HepG2 (cell line): ENCODE measurements at regions not wholly inside any gene's neighbourhood (a gene's known extent, or its start where the extent isn't known, plus 50 kb on each side); places are given as distances from the start of the nearest gene placed in this dataset.

Source experiments
- ADNP ChIP-seq: sonication (generic); formaldehyde crosslinking; IDR thresholded peaks from 2 replicates; pipeline ENCODE4 v1.4.0; 2020; ENCODE audit warnings: missing genetic modification reagents
- BHLHE40 ChIP-seq: IDR thresholded peaks from 2 replicates; pipeline ENCODE4 v1.6.1; 2011; ENCODE audit warnings: low read length, improper control_type of control experiment
- FOXM1 ChIP-seq: sonication (generic); formaldehyde crosslinking; IDR thresholded peaks from 2 replicates; pipeline ENCODE4 v1.5.0; 2020; ENCODE audit warnings: missing genetic modification reagents
- MZF1 ChIP-seq: sonication (generic); formaldehyde crosslinking; IDR thresholded peaks from 2 replicates; pipeline ENCODE4 v1.8.1; 2023; ENCODE audit warnings: mild to moderate bottlenecking, missing genetic modification reagents, borderline replicate concordance
- NCOA1 ChIP-seq: sonication (generic); formaldehyde crosslinking; IDR thresholded peaks from 2 replicates; pipeline ENCODE4 v1.9.0; 2021; ENCODE audit warnings: missing genetic modification reagents
- ZNF33B ChIP-seq: sonication (generic); formaldehyde crosslinking; IDR thresholded peaks from 2 replicates; pipeline ENCODE4 v1.5.1; 2020; ENCODE audit warnings: mild to moderate bottlenecking, missing genetic modification reagents
- TF ChIP-seq, protein P1 (sequence below), 2 experiments: sonication (generic) in 1 of 2; formaldehyde crosslinking in 1 of 2; IDR thresholded peaks; 2 replicates each; pipeline versions ENCODE4 v1.5.1 to v1.6.1; 2011 to 2020; ENCODE audit warnings: borderline replicate concordance in 1 of 2, low read depth in 1 of 2, low read length in 1 of 2, mild to moderate bottlenecking in 1 of 2, missing genetic modification reagents in 1 of 2, moderate library complexity in 1 of 2
- TF ChIP-seq, protein P2 (sequence below): sonication (generic); formaldehyde crosslinking; IDR thresholded peaks from 2 replicates; pipeline ENCODE4 v1.4.0; 2020; ENCODE audit warnings: missing genetic modification reagents
- TF ChIP-seq, protein P3 (sequence below): sonication (generic); formaldehyde crosslinking; conservative IDR thresholded peaks from 2 replicates; pipeline ENCODE4 v1.8.0; 2022; ENCODE audit warnings: low read depth, missing genetic modification reagents

- TF ChIP-seq NCOA1, result no peak
- TF ChIP-seq FOXM1 (CRISPR knock-in tag), result no peak
- TF ChIP-seq ADNP (CRISPR knock-in tag), result no peak
- TF ChIP-seq, protein P1, sequence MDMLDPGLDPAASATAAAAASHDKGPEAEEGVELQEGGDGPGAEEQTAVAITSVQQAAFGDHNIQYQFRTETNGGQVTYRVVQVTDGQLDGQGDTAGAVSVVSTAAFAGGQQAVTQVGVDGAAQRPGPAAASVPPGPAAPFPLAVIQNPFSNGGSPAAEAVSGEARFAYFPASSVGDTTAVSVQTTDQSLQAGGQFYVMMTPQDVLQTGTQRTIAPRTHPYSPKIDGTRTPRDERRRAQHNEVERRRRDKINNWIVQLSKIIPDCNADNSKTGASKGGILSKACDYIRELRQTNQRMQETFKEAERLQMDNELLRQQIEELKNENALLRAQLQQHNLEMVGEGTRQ (IDR thresholded peaks at IDR 0.05; ENCODE audit: low read depth, low read length), result no peak
- TF ChIP-seq, protein P1 (CRISPR knock-in tag; IDR thresholded peaks at IDR 0.05; ENCODE audit: borderline replicate concordance), result no peak
- TF ChIP-seq, protein P2, sequence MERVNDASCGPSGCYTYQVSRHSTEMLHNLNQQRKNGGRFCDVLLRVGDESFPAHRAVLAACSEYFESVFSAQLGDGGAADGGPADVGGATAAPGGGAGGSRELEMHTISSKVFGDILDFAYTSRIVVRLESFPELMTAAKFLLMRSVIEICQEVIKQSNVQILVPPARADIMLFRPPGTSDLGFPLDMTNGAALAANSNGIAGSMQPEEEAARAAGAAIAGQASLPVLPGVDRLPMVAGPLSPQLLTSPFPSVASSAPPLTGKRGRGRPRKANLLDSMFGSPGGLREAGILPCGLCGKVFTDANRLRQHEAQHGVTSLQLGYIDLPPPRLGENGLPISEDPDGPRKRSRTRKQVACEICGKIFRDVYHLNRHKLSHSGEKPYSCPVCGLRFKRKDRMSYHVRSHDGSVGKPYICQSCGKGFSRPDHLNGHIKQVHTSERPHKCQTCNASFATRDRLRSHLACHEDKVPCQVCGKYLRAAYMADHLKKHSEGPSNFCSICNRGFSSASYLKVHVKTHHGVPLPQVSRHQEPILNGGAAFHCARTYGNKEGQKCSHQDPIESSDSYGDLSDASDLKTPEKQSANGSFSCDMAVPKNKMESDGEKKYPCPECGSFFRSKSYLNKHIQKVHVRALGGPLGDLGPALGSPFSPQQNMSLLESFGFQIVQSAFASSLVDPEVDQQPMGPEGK (CRISPR knock-in tag), result no peak
- TF ChIP-seq, protein P3, sequence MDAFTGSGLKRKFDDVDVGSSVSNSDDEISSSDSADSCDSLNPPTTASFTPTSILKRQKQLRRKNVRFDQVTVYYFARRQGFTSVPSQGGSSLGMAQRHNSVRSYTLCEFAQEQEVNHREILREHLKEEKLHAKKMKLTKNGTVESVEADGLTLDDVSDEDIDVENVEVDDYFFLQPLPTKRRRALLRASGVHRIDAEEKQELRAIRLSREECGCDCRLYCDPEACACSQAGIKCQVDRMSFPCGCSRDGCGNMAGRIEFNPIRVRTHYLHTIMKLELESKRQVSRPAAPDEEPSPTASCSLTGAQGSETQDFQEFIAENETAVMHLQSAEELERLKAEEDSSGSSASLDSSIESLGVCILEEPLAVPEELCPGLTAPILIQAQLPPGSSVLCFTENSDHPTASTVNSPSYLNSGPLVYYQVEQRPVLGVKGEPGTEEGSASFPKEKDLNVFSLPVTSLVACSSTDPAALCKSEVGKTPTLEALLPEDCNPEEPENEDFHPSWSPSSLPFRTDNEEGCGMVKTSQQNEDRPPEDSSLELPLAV (CRISPR knock-in tag), result no peak
- no peak for TF ChIP-seq MZF1 (CRISPR knock-in tag)
- TF ChIP-seq ZNF33B (CRISPR knock-in tag), result no peak
- TF ChIP-seq BHLHE40, result no peak
Observed at GRCh38 chr5:74257645-74258313, 382.7 kb downstream of the ENC1 start.
